Epithelial cell of prostate (primary cell): ENCODE measurements at regions not wholly inside any gene's neighbourhood (a gene's known extent, or its start where the extent isn't known, plus 50 kb on each side); places are given as distances from the start of the nearest gene placed in this dataset.
"Not testable (repeated sequence)": the region's sequence is repeated elsewhere in the genome, so short reads cannot be mapped to it uniquely, and the experiment has no call there.

Source experiments
- DNase-seq: peaks from one replicate; pipeline ENCODE4 v3.0.0-alpha.2; 2011; ENCODE audit warnings: low read depth, low spot score
- H3K27ac ChIP-seq: fragments of 450-650 bp; 2 replicates; pipeline ENCODE4 v1.5.1; 2017; ENCODE audit warnings: mild to moderate bottlenecking

DNA sequence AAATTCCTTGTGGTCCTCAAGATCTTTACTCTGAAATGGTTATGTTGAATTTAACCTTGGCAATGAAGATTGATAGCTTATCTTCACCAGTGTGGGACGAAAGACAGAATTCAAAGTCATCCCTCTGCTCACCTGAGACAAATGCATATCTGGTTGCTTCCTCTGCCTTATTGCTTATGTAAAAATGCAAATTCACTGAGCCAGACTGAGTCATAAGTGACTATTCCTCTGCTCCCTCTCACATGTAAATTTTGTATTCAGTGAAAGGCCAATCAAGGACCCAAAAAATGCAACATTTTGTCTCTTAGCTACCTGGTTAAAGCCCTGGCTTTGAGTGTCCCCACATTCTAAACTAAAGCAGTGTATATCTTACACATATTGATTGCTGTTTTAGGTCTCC lies 593.1 kb upstream of the GJE1 start:
- DNase-seq: no peak
- H3K27ac ChIP-seq: no peak overlapping the region

GRCh38 chr6:141532211-141532610 lies 600.5 kb upstream of the GJE1 start:
- no peak for DNase-seq

GRCh38 chr6:141531040-141531439 lies 601.7 kb upstream of the GJE1 start:
- H3K27ac ChIP-seq: no peak overlapping the region
- no peak for DNase-seq

More at GRCh38 chr6:141532211-141532610, 600.5 kb upstream of the GJE1 start:
- no peak overlapping the region for H3K27ac ChIP-seq

- no peak overlapping the region for H3K27ac ChIP-seq
- DNase-seq: no peak
These were observed 604.1 kb upstream of the GJE1 start for GRCh38 chr6:141528596-141528995.

DNA sequence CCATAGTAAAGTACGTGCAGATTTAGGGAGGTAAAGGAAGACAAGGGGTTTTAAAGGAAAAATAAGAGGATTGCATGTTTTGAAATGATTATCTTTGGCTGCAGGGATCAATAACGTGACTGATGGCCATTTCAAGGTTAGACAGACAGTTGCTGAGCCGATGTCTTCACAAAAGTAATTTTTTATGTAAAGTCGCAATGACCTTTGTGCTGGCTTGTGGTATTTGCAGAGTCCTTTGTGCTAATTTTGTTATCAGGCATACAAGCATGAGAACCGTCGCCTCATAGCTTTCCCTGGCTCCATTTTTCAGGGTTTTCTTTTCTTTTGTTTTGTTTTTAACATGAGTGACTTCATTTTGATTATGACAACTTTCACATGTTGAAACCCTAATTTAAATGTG lies 605.7 kb upstream of the GJE1 start:
- DNase-seq: no peak
- H3K27ac ChIP-seq: no peak overlapping the region

- no peak for DNase-seq
- no peak overlapping the region for H3K27ac ChIP-seq
These were observed 611.3 kb upstream of the GJE1 start for GRCh38 chr6:141521440-141521839.

DNA sequence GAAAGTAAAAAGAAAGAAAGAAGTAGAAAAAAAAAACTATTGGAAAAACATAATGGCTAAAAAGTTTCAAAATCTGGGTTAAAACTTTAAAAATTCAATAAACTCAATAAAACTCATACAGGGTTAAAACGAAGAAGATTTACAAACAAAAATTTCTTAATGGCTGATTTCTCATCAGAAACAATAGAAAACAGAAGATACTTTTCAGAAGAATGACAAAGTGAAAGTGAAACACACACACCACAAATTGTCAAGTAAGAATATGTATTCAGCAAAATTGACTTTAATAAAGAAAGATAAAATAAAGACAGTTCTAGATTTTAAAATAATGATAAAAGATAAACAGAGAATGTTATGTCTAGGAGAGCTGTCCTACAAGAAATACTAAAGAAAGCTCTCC lies 618.9 kb upstream of the GJE1 start:
- H3K27ac ChIP-seq: no peak overlapping the region

GRCh38 chr6:141510803-141511202 lies 621.9 kb upstream of the GJE1 start:
- DNase-seq: no peak

More for the DNA sequence above, 618.9 kb upstream of the GJE1 start:
- DNase-seq: no peak

GRCh38 chr6:141506062-141506461 lies 626.7 kb upstream of the GJE1 start:
- not testable (repeated sequence) for H3K27ac ChIP-seq, DNase-seq

More at GRCh38 chr6:141510803-141511202, 621.9 kb upstream of the GJE1 start:
- no peak overlapping the region for H3K27ac ChIP-seq

GRCh38 chr6:141504318-141504717 lies 628.4 kb upstream of the GJE1 start:
- not testable (repeated sequence) for H3K27ac ChIP-seq, DNase-seq

DNA sequence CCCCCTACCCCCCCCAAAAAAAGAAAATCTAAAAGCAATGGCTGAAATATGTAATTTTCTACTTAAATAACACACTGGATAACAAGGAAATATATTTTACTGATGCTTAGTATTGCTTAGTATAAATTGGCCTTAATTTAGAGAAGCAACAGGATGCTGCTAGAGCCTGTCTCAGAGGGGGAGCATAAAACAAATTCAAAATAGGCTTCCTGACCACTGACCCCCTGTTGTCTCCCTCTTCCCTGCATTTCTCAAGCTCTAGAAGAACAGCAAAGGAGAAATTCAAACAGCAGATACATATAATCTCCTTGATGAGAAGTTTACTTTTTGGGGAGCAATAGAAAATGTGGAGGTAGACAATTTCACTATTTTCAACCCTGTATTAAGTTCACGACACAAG lies 631.1 kb upstream of the GJE1 start:
- no peak overlapping the region for H3K27ac ChIP-seq
- DNase-seq: no peak

GRCh38 chr6:141498977-141499376 lies 633.7 kb upstream of the GJE1 start:
- H3K27ac ChIP-seq: no peak overlapping the region
- DNase-seq: no peak

DNA sequence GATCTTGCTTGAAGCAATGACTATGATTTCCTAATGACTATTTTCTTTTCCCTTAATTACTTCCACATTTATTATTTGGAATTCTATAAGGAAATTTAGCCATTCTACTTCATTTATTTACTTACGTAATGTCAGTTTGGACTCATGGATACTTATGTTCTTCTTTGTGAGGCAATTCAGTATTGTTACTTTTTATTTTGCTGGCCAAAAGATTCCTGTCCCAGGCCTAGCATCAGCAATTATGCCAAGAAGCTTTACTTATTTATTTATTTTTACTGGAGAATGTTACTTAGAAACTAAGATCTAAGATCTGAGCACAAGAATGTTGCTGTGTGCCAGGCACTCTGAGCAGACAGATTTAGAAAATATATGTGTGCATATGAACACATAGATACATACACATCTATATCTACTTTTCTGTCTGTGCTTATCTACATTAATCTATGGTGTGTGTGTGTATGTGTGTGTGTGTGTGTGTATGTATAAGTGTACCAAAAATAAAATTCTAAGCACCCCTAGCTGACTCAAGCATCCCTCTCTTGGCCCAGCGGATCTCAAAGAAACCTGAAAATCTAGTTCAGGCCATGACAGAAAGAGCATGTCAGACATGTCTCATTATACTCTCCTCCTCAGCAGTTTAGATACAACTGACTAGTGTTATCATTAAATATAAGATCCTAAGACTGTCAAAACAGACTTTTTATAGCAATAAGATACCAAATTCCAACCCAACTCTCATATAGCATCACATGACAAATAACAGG lies 640.0 kb upstream of the GJE1 start:
- no peak overlapping the region for H3K27ac ChIP-seq
- peak; percentile 20 for DNase-seq

- no peak for DNase-seq
- H3K27ac ChIP-seq: no peak overlapping the region
These were observed 641.0 kb upstream of the GJE1 start for GRCh38 chr6:141491684-141492083.

DNA sequence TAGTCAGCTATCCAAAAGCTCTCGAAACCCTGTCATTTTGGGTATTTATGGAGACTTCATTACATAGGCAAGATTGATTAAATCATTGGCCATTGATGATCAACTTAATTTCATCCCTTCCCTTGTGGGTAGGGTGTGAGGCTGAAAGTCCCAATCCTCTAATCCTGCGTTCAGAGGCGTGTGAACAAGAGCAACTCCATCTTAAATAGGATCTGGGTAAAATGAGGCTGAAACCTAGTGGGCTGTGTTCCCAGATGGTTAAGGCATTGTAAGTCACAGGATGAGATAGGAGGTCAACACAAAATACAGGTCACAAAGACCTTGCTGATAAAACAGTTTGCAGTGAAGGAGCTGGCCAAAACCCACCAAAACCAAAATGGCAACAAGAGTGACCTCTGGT lies 641.7 kb upstream of the GJE1 start:
- no peak for DNase-seq
- no peak overlapping the region for H3K27ac ChIP-seq

DNA sequence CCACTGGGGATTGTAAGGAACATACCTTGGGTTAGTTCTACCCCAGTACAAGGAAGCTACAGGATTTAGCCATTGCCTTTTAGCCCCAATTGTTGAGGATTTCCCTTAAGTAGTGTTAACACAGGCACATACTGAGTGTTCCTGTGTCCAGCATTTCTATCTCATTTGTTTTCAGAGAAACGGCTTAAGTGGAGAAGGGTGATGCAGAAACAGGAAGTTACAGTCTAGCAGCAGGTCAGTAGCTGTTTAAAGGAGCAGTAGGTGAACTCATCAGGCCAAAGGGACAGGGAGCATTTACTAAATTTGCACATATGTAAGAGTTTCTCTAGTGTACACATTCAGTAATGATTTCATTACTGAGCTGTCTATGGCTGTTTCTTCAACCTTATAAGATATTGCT lies 644.2 kb upstream of the GJE1 start:
- no peak for DNase-seq
- no peak overlapping the region for H3K27ac ChIP-seq

- DNase-seq: no peak
These were observed 645.8 kb upstream of the GJE1 start for GRCh38 chr6:141486942-141487341.

DNA sequence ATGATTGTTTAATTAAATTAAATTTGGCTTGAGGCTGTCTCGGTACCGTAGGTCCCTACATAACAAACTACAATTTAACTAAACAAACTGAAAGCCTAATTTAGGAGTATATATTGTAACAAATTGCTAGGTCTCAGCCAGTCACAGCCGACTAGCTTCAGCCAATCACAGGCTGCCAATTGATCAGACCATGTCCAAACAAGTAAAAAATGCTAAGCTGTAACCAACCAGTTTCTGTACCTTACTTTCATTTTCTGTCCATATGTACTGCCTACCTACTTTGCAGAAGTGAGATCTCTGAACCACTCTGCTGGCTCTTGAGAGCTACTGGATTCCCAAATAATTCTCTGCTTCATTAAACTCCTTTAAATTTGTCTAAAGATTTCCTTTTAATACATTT lies 648.0 kb upstream of the GJE1 start:
- no peak for DNase-seq
- H3K27ac ChIP-seq: no peak overlapping the region

More at GRCh38 chr6:141486942-141487341, 645.8 kb upstream of the GJE1 start:
- no peak overlapping the region for H3K27ac ChIP-seq

GRCh38 chr6:141483598-141484061 lies 649.1 kb upstream of the GJE1 start:
- H3K27ac ChIP-seq: peak overlapping the region; percentile 2
- DNase-seq: peak; percentile 59

DNA sequence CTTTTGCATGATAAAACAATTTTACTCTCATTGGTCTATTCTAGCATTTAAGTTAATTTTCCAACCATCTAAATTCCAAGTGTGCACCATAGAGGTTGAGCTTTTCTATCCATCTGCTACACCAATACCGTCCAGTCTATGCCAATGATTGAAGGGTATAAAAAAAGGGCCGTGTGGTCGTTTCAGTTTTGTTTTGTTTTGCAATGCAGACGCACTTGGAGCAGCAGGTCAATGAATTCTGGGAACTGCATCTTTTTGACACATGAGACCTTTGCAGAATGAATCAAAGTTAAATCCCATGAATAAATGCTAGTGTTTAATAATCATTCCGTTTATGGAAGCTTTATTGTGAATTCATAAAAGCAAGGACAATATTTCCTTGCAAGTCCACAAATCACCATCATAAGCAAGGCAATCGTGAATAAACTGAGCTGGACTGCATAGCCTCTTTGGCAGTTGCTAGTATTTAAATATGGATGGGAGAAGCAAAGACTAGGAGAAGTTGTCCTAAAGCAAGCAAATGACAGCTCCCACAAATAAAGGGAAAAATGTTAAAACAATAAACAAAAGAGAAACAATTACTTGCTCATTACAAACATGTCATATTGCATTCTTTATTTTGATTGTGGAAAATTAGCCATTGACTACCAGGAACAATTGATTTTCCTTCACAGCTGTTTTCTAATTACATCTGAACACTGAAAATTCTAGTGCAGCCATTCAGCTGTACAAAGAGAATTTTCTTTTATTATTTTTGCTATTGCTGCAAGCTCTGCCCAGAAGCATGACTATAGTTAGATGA lies 649.7 kb upstream of the GJE1 start:
- H3K27ac ChIP-seq: peak overlapping the region; percentile 2
- DNase-seq: no peak

GRCh38 chr6:141475259-141475658 lies 657.5 kb upstream of the GJE1 start:
- no peak overlapping the region for H3K27ac ChIP-seq
- DNase-seq: no peak
